GM12878 (cell line): ENCODE measurements at regions not wholly inside any gene's neighbourhood (a gene's known extent, or its start where the extent isn't known, plus 50 kb on each side); places are given as distances from the start of the nearest gene placed in this dataset.

ENCODE experiments used
- ATAC-seq: fragments of 200-7000 bp; cut with Tn5 transposase; 3 replicates; pipeline ENCODE4 v1.9.1; 2020; ENCODE audit warnings: mild to moderate bottlenecking, moderate library complexity
- BruUV-seq: library from RNA; stranded (reverse); fragments of 400-500 nt; replicated peaks from 2 replicates; lab custom pipeline; 2021; lab: Mats Ljungman, UMichigan
- CTCF ChIA-PET: fragments of 300-600 bp; sonication (Branson Sonifier 250); formaldehyde crosslinking; extraction: SDS; loops from one replicate; lab custom pipeline; 2021; ENCODE audit warnings: inconsistent platforms; lab: Yijun Ruan, JAX
- POLR2A ChIA-PET: fragments of 350-600 bp; formaldehyde crosslinking; extraction: SDS; loops from one replicate; lab custom pipeline; 2021; ENCODE audit warnings: inconsistent platforms; lab: Charles Lee
- RAD21 ChIA-PET: fragments of 300-600 bp; sonication (Branson Sonifier 250); formaldehyde crosslinking; loops from one replicate; lab custom pipeline; 2023; ENCODE audit warnings: antibody characterized with exemption; ENCODE audit not compliant: unreplicated experiment; lab: Charles Lee
- SMC1A ChIA-PET: fragments of 300-600 bp; sonication (Branson Sonifier 250); formaldehyde crosslinking; loops from one replicate; lab custom pipeline; 2023; ENCODE audit not compliant: unreplicated experiment, uncharacterized antibody; lab: Charles Lee
- DNase-seq: peaks from one replicate; pipeline ENCODE4 v3.0.0-alpha.2; 2011; ENCODE audit warnings: low read depth, low spot score
- FAIRE-seq: peaks from 3 replicates; lab custom pipeline; 2011; peaks lifted over from hg19 to GRCh38; lab: Jason Lieb, UNC
- H2AFZ ChIP-seq: 2 replicates; pipeline ENCODE4 v1.6.0; 2011; ENCODE audit warnings: low read depth, low read length, control low read depth; ENCODE audit not compliant: control insufficient read depth
- H3K27ac ChIP-seq: 2 replicates; pipeline ENCODE4 v1.5.1; 2011; ENCODE audit warnings: control low read depth; ENCODE audit not compliant: control insufficient read depth, insufficient read depth
- H3K27me3 ChIP-seq, 2 experiments: replicated peaks in 1 of 2; 2 replicates each; pipeline versions ENCODE4 v1.6.0 to v1.6.1; 2011; ENCODE audit warnings: low read length in 1 of 2; ENCODE audit not compliant: control insufficient read depth in 2 of 2, insufficient read depth in 2 of 2
- H3K36me3 ChIP-seq, 2 experiments: 2 replicates each; pipeline ENCODE4 v1.5.1; 2011; ENCODE audit warnings: low read length in 1 of 2; ENCODE audit not compliant: control insufficient read depth in 2 of 2, insufficient read depth in 2 of 2
- H3K4me1 ChIP-seq: 2 replicates; pipeline ENCODE4 v1.6.1; 2011; ENCODE audit warnings: mild to moderate bottlenecking, low read length, moderate library complexity, mixed read lengths; ENCODE audit not compliant: control insufficient read depth, insufficient read depth
- H3K4me2 ChIP-seq: 2 replicates; pipeline ENCODE4 v1.6.0; 2011; ENCODE audit warnings: control low read depth; ENCODE audit not compliant: control insufficient read depth, insufficient read depth
- H3K4me3 ChIP-seq: fragments of 200-600 bp; sonication (generic); 2 replicates; pipeline ENCODE4 v1.5.1; 2016
- H3K79me2 ChIP-seq: 2 replicates; pipeline ENCODE4 v1.6.0; 2011; ENCODE audit warnings: low read length; ENCODE audit not compliant: control insufficient read depth, insufficient read depth
- H3K9ac ChIP-seq: 2 replicates; pipeline ENCODE4 v1.8.0; 2011; ENCODE audit warnings: low read length, control low read depth, mixed read lengths; ENCODE audit not compliant: control insufficient read depth, insufficient read depth
- H3K9me3 ChIP-seq: replicated peaks from 3 replicates; pipeline ENCODE4 v1.5.1; 2011; ENCODE audit warnings: mild to moderate bottlenecking, low read length; ENCODE audit not compliant: control insufficient read depth, insufficient read depth
- H4K20me1 ChIP-seq: 2 replicates; pipeline ENCODE4 v1.6.0; 2011; ENCODE audit not compliant: control insufficient read depth, insufficient read depth
- ATF3 ChIP-seq: IDR thresholded peaks from 2 replicates; pipeline ENCODE4 v1.6.1; 2011; ENCODE audit warnings: low read depth, mild to moderate bottlenecking, low read length, moderate library complexity, borderline replicate concordance; ENCODE audit errors: extremely low read depth
- BMI1 ChIP-seq: fragments of 450-650 bp; IDR thresholded peaks from 2 replicates; pipeline ENCODE4 v1.6.1; 2016; ENCODE audit warnings: mild to moderate bottlenecking, moderate library complexity, borderline replicate concordance
- EZH2 ChIP-seq: IDR thresholded peaks from 2 replicates; pipeline ENCODE4 v1.6.1; 2012; ENCODE audit warnings: low read depth, mild to moderate bottlenecking, control low read depth, inconsistent platforms, low read length, borderline replicate concordance; ENCODE audit not compliant: control insufficient read depth
- GABPA ChIP-seq: IDR thresholded peaks from 2 replicates; pipeline ENCODE4 v1.6.1; 2014; ENCODE audit warnings: antibody characterized with exemption, low read depth, mild to moderate bottlenecking, inconsistent platforms
- GATAD2B ChIP-seq: fragments of 450-650 bp; conservative IDR thresholded peaks from 2 replicates; pipeline ENCODE4 v1.6.1; 2017; ENCODE audit warnings: low read depth, mild to moderate bottlenecking, moderate library complexity
- MYC ChIP-seq: IDR thresholded peaks from 2 replicates; pipeline ENCODE4 v1.6.1; 2011; ENCODE audit warnings: mild to moderate bottlenecking, low read length, moderate library complexity, inconsistent platforms; ENCODE audit not compliant: insufficient read depth, insufficient replicate concordance, insufficient read length, severe bottlenecking
- NFYB ChIP-seq: IDR thresholded peaks from 2 replicates; pipeline ENCODE4 v1.6.1; 2011; ENCODE audit warnings: low read depth, mild to moderate bottlenecking, low read length, improper control_type of control experiment, moderate library complexity; ENCODE audit not compliant: insufficient read depth
- NR2C2 ChIP-seq: IDR thresholded peaks from 2 replicates; pipeline ENCODE4 v1.6.1; 2011; ENCODE audit warnings: borderline replicate concordance, low read depth; ENCODE audit not compliant: control insufficient read depth, insufficient read length
- NRF1 ChIP-seq: conservative IDR thresholded peaks from 2 replicates; pipeline ENCODE4 v1.6.1; 2011; ENCODE audit warnings: mild to moderate bottlenecking, low read depth, low read length, improper control_type of control experiment
- PAX5 ChIP-seq: IDR thresholded peaks from 2 replicates; pipeline ENCODE4 v1.6.1; 2011; ENCODE audit warnings: low read depth, low read length, borderline replicate concordance
- PKNOX1 ChIP-seq: fragments of 450-650 bp; IDR thresholded peaks from 2 replicates; pipeline ENCODE4 v1.6.1; 2016; ENCODE audit warnings: mild to moderate bottlenecking
- POLR2AphosphoS2 ChIP-seq: IDR thresholded peaks from 2 replicates; pipeline ENCODE4 v1.6.1; 2011; ENCODE audit warnings: low read depth, mild to moderate bottlenecking, low read length, improper control_type of control experiment, moderate library complexity
- RAD21 ChIP-seq: IDR thresholded peaks from 2 replicates; pipeline ENCODE4 v1.6.1; 2011; ENCODE audit warnings: mild to moderate bottlenecking, low read depth, low read length, moderate library complexity; ENCODE audit not compliant: insufficient read depth
- SMC3 ChIP-seq: IDR thresholded peaks from 2 replicates; pipeline ENCODE4 v1.6.1; 2011; ENCODE audit warnings: low read length, improper control_type of control experiment, borderline replicate concordance
- TBL1XR1 ChIP-seq: IDR thresholded peaks from 2 replicates; pipeline ENCODE4 v1.6.1; 2012; ENCODE audit warnings: low read depth, low read length, improper control_type of control experiment
- TCF12 ChIP-seq: IDR thresholded peaks from 2 replicates; pipeline ENCODE4 v1.6.1; 2011; ENCODE audit warnings: low read depth, mild to moderate bottlenecking, low read length
- YY1 ChIP-seq: IDR thresholded peaks from 2 replicates; pipeline ENCODE4 v1.6.1; 2011; ENCODE audit warnings: low read depth, mild to moderate bottlenecking, low read length
- ZBTB40 ChIP-seq: fragments of 450-650 bp; IDR thresholded peaks from 2 replicates; pipeline ENCODE4 v1.6.1; 2016; ENCODE audit warnings: mild to moderate bottlenecking, moderate library complexity, borderline replicate concordance
- WGBS: methylation state at CpG from one replicate; pipeline ENCODE4 v1.1.6; 2016; ENCODE audit warnings: low lambda C conversion rate; ENCODE audit not compliant: insufficient replicate concordance, insufficient coverage; ENCODE audit errors: missing lambda C conversion rate; 5-methylcytosine and 5-hydroxymethylcytosine counted together
- in situ Hi-C: fragments of 300-500 bp; cut with MboI; formaldehyde crosslinking; loops from 9 replicates; pipeline ENCODE4 v1.14.3; 2018; ENCODE audit warnings: mixed read lengths
- intact Hi-C: fragments of 100-400 bp; cut with micrococcal nuclease; formaldehyde crosslinking; loops from one replicate; pipeline ENCODE4 v1.14.2; 2022; ENCODE audit not compliant: unreplicated experiment

GRCh38 chr3:87968668-87969067 lies 90.1 kb downstream of the CGGBP1 start:
- Histone ChIP-seq H3K9me3 (no peaks in the 10 kb centered on the region), H3K36me3 (no peaks in the 10 kb centered on the region), H4K20me1 (no peaks in the 10 kb centered on the region), H3K27ac (no peak overlapping the region), H2AFZ (no peak overlapping the region), H3K27me3 (no peaks in the 10 kb centered on the region), H3K4me3 (no peak overlapping the region), H3K9ac (no peak overlapping the region), H3K4me1 (no peaks in the 10 kb centered on the region), H3K4me2 (no peak overlapping the region), H3K79me2 (no peaks in the 10 kb centered on the region)
- BruUV-seq: no TSS peak
- ChIA-PET POLR2A (no interaction called here), SMC1A (no interaction called here), CTCF (no interaction called here), RAD21 (no interaction called here)
- WGBS: 44% methylated on average over 5 of the region's 5 CpGs
- no peak for TF ChIP-seq BMI1
- no peak for TF ChIP-seq TCF12
- no peak for TF ChIP-seq YY1
- TF ChIP-seq NRF1: no peak
- TF ChIP-seq PAX5: no peak
- no peak for TF ChIP-seq GATAD2B
- no peak for TF ChIP-seq ZBTB40
- no peak for TF ChIP-seq SMC3
- TF ChIP-seq PKNOX1: no peak
- no peak for TF ChIP-seq GABPA
- TF ChIP-seq RAD21: no peak
- no peak for TF ChIP-seq POLR2AphosphoS2
- no peak for TF ChIP-seq MYC
- no peak for TF ChIP-seq ATF3
- TF ChIP-seq EZH2: no peak
- no peak for TF ChIP-seq NR2C2
- no peak for TF ChIP-seq TBL1XR1
- TF ChIP-seq NFYB: no peak
- in situ Hi-C loops (no loop called here), intact Hi-C loops (no loop called here)
- DNase-seq: no peak
- no peak for FAIRE-seq
- no peak for ATAC-seq
